IPS-18c (cell line): ENCODE measurements at regions not wholly inside any gene's neighbourhood (a gene's known extent, or its start where the extent isn't known, plus 50 kb on each side); places are given as distances from the start of the nearest gene placed in this dataset.
"Not testable (repeated sequence)": the region's sequence is repeated elsewhere in the genome, so short reads cannot be mapped to it uniquely, and the experiment has no call there.

Experiments used
- H3K4me3 ChIP-seq: 2 replicates; pipeline ENCODE4 v1.7.0; 2013; ENCODE audit warnings: low read depth, mild to moderate bottlenecking, low read length, moderate library complexity; ENCODE audit not compliant: insufficient read depth
- H3K9me3 ChIP-seq: one replicate; pipeline ENCODE4 v1.6.1; 2013; ENCODE audit warnings: mild to moderate bottlenecking, low read length, moderate library complexity; ENCODE audit not compliant: control insufficient read depth, insufficient read depth

DNA sequence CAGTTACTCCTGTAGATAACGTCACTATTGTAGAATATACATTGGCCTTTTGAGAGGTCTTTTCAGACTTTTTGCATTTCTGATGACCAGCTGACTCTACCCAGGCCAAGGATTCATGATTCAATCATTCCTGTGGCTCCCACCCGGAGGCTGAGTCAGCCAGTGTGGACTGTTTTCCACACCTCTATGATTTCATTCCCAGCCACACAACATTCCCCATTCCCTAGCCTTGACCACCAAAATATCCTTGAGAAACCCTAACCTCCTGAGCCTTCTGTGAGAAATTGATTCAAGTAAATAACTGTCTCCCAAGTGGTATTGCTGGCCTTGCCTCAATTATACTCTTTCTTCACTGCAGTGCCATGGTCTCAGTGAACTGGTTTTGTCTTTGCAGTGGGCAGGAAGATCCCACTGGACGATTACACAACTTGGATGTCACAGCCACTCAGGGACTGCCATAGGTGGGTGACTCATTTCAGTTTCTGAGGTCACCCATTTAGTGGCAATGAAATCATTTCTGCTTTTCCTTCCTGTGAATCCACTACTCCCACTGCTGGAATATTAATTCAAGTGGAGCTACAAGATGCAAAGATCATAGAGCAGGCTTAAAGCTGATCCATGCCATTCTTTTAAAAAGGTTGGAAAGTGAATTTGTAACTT lies 518.6 kb upstream of the ZP4 start:
- Histone ChIP-seq H3K4me3 (no peak overlapping the region), H3K9me3 (no peaks in the 10 kb centered on the region)

DNA sequence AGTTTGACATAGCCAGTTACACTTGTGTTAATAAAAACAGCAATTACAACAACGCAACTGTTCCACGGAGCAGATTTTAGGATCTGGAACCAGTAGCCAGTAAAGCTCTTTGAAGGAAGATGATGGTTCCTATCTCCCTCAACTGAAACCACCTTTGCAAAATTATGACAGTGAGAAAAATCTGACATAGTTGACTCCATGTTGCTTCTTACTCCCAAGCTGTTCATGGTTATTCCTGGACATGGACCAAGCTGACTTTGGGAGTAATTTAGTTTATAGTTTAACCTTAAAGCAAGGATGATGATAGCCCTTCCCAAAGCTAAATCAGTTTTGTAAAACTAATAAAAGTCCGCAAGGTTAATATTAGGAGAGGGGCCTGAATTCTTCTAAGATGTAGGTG lies 518.0 kb upstream of the ZP4 start:
- Histone ChIP-seq H3K9me3 (no peaks in the 10 kb centered on the region), H3K4me3 (no peak overlapping the region)

DNA sequence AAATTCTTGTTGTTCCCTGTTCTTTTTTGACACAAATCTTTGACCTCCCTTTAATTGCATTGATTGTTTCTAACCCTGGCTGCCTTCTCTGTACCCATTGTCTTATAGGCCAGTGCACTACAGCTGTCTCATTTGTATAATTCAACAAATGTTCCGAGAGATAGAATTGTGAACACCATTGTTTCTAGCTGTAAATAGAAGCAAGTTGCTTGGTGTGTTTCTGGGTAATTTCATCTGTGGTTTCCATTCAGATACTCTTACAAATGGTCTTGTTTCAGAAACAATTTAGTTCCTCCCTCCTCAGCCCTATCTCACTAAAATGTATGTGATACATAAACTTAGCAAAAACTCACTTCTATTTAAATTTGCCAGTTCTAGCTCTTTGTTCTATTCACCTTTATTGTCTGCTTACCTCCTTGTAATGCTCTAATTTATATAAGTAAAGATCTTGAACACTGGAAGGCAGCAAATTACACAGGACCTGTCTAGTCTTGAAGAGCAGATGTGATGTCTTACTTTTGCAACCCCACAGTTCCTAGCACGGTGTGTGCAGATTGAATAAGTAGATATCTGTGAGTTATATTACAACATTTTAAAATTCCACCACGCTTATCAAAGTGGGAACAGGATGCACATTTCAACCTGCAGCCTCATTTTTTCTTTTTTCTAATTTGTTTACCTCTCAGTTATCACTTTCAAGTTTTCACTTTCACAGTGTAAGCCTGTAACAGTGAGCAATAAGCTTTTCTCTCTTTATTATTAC lies 515.6 kb upstream of the ZP4 start:
- H3K9me3 ChIP-seq, result no peaks in the 10 kb centered on the region
- no peak overlapping the region for H3K4me3 ChIP-seq

DNA sequence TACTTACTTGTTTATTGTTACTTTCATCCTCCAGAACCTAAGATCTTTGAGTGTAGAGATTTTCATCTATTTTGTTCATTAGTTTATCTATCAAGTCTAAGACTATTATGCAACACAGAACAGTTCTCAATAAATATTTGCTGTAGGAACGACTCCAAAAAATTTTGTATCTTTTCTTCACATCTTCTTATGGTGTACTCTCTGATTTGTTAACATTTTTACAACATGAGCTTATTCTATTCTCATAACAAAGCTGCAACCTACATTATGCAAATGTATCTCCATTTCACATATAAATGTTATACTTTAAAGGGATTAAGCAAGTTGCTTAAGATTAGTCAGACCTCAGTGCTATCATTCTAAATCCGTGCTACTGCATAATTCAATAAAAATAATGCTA lies 514.2 kb upstream of the ZP4 start:
- Histone ChIP-seq H3K4me3 (no peak overlapping the region), H3K9me3 (no peaks in the 10 kb centered on the region)

DNA sequence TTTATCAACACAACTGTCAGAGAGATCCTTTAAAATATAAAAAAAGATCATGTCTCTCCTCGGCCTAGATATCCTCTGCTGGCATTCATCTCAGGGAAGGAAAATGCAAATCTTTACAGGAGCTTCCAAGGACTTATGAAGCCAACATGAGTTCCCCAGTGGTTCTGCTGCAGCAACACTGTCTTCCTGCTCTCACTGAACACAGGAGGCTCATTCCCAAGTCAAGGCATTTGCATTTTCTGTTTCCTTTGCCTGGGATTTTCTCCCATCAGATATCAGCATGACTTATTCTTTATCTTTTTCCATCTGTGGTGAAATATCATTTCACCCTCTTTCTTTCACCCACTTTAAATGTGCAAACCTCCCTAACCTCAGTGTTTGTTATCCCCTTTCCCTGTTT lies 513.8 kb upstream of the ZP4 start:
- H3K4me3 ChIP-seq, result no peak overlapping the region
- H3K9me3 ChIP-seq, result no peaks in the 10 kb centered on the region

DNA sequence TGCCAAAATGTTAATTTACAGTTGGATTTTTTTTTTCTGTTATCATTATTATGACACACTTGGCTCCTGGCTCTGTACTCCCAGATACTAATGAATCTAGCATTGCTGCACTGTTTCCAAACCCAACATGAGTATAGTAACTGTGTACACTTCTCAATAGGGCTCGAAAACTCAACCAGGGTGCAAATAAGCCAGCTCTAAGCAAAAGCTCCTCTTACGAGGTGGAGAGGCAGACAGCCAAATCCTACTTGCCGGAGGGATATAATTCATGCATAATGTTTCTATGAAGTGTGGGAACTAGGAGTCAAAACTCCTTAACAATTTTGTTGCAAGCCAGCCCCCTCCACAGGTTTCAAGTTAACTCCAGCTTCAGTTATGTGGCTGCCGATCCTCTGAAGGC lies 510.4 kb upstream of the ZP4 start:
- Histone ChIP-seq H3K4me3 (no peak overlapping the region), H3K9me3 (no peaks in the 10 kb centered on the region)

DNA sequence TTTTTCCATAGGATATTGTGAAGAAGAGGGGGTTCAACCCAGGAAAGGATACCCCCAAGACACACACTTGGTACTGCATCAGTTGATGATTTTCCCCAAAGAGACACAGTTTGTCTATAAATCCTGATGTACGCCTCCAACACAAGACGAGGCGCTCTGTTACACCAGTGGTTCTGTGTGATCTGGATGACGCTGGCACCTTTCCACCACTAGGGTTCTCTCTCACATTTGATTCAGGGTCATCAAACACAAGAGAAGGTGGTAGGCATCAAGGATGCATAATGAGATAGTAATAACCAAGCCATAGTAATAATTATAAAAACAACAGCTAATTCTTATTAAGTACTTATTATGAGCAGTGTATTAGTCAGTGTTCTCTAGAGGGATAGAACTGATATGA lies 508.8 kb upstream of the ZP4 start:
- Histone ChIP-seq H3K4me3 (no peak overlapping the region), H3K9me3 (no peaks in the 10 kb centered on the region)

DNA sequence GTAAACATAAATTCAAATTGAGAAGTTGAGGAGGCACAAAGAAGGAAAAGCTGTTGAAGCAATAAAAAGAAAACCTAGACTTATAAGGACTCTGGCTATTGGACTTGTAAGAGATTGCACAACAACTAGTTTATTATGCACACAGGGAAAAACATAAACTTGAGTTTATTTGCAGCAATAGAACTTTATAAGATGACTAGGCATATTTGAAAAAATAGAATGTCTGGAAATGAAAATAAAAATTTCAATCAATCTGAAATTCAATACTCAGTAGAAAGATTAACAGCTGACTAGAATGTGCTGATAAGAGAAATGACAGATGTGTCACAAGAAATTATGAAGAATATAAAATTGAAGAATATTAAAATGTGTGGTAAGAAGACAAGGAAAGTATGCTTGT lies 505.4 kb upstream of the ZP4 start:
- no peaks in the 10 kb centered on the region for H3K9me3 ChIP-seq
- no peak overlapping the region for H3K4me3 ChIP-seq

DNA sequence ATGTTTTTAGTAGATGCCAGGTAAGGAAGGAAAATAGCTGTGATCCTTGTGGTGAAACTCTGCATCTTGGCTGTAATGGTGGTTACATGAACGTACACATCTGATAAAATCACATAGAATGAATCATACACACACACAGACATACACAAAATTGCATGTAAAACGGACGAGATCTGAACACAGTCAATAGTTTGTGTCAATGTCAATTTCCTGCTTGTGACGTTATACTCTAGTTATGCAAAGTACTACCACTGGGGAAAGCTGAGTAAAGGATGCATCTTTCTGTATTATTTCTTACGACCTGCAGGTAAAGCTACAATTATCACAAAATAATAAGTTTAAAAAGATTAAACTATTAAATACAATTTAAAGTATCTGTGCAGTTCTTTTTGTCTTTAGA lies 493.7 kb upstream of the ZP4 start:
- Histone ChIP-seq H3K9me3 (peaks cover 2% of the 10 kb centered on the region), H3K4me3 (no peak overlapping the region)

DNA sequence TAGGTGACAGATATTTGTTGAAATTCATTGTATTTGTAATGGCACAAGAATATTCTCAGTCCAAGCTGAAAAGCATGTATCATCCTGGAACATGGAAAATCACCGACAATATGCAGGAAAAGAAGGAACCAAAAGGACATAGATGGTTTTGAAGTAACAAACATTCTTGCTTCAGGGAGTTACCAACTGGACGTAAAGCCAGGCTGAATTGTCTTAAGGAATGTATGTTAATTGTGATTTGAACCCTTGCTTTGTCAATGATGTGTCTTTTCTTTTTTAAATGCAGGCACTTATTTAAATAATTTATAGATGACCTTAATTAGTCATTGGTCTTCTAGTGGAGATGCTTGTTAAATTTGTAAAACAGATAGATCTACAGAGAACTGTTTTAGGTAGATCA lies 489.4 kb upstream of the ZP4 start:
- H3K4me3 ChIP-seq, result no peak overlapping the region
- H3K9me3 ChIP-seq, result no peaks in the 10 kb centered on the region

DNA sequence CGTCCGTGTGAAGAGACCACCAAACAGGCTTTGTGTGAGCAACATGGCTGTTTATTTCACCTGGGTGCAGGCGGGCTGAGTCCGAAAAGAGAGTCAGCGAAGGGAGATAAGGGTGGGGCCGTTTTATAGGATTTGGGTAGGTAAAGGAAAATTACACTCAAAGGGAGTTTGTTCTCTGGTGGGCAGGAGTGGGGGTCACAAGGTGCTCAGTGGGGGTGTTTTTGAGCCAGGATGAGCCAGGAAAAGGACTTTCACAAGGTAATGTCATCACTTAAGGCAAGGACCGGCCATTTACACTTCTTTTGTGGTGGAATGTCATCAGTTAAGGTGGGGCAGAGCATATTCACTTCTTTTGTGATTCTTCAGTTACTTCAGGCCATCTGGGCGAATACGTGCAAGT lies 488.7 kb upstream of the ZP4 start:
- H3K9me3 ChIP-seq, H3K4me3 ChIP-seq: not testable (repeated sequence)

DNA sequence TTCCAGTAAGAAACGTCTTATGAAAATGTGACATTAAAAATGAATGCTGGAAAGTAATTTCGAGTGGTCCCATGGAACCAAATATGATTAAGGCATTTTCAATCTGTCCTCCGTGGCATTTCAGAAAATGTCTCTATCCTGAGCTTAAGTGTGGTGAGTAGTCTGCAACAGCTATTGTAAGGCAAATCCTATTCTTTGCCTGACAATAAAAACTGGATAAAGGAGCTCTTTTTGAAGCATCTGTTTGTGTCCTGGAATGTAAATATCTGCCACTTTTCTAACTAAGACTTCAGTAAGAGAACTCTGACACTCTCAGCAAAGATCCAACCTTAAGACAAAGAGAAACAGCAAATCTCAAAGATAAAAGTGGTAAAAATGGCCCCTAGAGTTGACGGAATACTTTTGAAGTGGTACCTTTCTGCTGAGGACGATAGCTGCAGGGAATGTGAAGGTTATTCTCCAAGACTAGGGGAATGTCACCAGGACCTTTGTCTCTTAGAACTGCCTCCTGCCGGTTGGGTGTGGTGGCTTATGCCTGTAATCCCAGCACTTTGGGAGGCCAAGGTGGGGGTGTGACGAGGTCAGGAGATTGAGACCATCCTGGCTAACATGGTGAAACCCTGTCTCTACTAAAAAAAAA lies 486.7 kb upstream of the ZP4 start:
- Histone ChIP-seq H3K9me3 (peaks cover 2% of the 10 kb centered on the region), H3K4me3 (no peak overlapping the region)

DNA sequence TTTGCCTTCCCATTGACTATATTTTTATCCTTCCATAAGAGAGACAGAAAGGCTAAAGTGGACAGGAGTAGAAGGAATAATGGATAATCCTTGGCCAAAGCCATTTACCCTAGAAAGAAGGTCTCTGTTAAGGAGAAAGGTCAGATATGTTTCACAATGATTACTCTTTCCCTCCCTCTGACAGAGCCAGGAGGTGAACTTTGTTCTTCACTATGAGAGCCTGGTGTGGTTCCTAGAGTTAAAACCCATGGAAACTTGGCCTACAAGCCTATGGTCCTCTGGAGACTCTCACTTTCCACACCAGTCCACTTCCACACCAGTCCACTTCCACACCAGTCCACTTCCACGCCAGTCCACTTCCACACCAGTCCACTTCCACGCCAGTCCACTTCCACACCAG lies 479.9 kb upstream of the ZP4 start:
- Histone ChIP-seq H3K9me3 (peaks cover 2% of the 10 kb centered on the region), H3K4me3 (no peak overlapping the region)

DNA sequence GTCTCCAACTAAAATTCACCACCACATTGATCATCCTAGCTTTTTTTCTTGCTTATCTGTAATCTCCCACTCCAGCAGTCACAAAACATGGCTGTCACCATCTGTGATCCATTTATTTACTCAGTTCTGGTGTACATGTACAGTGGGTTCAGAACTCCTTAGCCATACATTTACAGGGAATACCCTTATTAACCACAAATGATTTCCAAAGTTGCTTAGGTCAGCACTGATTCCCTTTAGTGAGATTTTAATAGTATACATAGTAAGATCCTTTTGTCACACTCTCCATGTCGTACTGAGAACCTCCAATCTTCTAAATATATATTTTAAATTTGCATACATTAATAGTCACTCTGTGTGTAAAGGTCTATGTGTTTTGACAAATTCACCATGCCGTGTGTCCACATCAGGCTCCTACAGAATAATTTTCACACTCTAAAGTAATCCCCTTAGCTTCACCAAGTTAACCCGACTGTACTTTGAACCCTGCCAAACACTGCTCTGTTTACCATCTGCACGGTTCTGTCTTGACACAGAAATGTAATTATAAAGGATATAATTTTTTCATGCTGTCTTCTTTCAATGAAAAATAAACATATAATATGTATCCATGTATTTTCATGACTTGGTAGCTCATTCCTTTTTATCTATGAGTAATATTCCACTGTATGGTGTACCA lies 473.6 kb upstream of the ZP4 start:
- Histone ChIP-seq H3K9me3 (no peaks in the 10 kb centered on the region), H3K4me3 (no peak overlapping the region)

DNA sequence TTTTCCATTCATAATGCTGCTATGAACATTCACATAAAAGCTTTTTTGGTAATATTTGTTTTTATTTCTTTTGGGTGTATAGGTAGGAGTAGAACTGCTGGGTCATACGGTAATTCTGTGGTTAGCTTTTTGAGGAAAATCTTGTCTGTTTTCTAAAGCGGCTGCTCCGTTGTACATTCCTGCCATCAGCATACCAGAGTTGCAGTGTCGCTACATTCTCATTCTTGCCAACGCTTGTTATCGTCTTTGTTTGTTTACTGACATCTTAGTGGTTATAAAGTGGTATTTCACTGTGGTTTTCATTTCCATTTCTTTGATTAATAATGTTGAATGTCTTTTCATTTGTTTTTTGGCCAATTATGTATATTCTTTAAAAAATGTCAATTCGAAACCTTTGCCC lies 469.8 kb upstream of the ZP4 start:
- H3K9me3 ChIP-seq, result no peaks in the 10 kb centered on the region
- H3K4me3 ChIP-seq, result no peak overlapping the region

DNA sequence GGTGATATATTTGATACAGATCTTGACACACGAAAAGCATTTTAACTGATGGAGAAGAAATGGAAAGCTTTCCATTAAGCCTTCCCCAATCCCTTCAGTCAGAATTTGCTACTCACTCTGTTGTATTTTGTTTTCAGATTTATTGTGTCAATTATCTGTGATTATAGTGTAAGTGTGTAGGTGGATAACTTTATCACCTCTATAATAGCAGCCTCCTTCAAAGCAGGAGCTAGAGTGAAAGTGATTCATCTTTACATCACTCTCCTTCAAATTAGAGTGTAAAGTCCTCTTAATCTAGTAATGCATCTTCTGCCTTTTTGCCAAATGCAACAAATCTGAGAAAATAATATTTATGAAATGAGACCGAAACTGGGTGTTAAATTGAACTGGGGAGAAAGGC lies 459.7 kb upstream of the ZP4 start:
- H3K4me3 ChIP-seq, result no peak overlapping the region

DNA sequence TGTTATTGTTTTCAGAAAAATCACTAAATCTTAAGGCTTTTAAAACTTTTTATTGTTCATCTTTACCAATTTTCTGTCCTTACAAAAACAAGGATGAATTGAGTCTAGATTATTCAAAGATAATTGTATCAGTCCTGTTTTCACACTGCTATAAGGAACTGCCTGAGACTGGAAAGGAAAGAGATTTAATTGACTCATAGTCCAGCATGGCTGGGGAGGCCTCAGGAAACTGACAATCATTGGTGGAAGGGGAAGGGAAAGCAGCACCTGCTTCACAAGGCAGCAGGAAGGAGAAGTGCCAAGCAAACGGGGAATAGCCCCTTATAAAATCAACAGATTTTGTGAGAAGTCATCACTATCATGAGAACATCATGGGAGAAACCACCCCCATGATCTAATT lies 455.6 kb upstream of the ZP4 start:
- H3K9me3 ChIP-seq, result no peaks in the 10 kb centered on the region
- H3K4me3 ChIP-seq, result no peak overlapping the region

More for the DNA sequence above, 459.7 kb upstream of the ZP4 start:
- no peaks in the 10 kb centered on the region for H3K9me3 ChIP-seq

DNA sequence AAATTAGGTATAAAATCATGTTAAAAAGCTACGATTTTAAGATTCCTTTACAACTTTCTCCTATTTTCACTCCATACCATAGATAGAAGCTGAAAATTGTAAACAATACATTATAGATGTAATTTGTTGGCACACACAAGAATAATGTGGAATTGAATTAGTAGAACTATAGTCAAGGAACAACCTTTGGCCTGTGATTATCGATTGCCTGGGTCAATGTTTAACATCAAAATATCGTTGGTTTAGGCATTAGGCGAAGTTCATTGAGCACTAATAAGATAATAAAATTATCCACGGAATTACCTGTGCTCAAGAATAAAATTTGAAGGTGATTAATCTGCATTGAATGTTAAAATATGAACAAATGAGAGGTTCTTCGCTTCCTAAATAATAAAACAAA lies 455.1 kb upstream of the ZP4 start:
- Histone ChIP-seq H3K9me3 (no peaks in the 10 kb centered on the region), H3K4me3 (no peak overlapping the region)
